Testis (tissue), 2 donors: ENCODE measurements at regions not wholly inside any gene's neighbourhood (a gene's known extent, or its start where the extent isn't known, plus 50 kb on each side); places are given as distances from the start of the nearest gene placed in this dataset.

Experiments used
- POLR2A ChIP-seq: fragments of 450-650 bp; IDR thresholded peaks from one replicate; pipeline ENCODE4 v1.6.1; 2017; ENCODE audit warnings: antibody characterized with exemption, mild to moderate bottlenecking, moderate library complexity
- TF ChIP-seq, protein P1 (sequence below), 3 experiments: fragments of 450-650 bp in 2 of 3; fragments of 200-600 bp in 1 of 3; sonication (generic) in 1 of 3; IDR thresholded peaks; one replicate each; pipeline ENCODE4 v1.5.1; 2016 to 2019; ENCODE audit warnings: antibody characterized with exemption in 3 of 3, mild to moderate bottlenecking in 2 of 3, moderate library complexity in 1 of 3

DNA sequence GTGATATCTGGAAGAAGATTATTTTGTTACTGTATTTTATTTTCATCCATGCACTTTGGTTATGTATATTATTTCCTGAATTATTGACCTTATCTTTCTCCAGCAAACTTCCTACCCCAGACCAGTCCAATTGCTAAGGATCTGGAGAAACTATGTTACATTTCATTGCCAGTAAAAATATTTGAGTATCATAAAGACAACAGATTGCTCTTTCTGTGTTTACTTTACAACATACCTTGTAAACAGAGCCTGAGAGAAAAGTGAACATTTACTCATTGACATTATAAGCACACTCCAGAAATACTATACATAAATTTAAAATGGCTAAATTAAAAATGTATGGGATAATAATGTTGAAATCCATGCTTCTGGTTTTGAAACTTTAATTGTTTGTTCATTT, 186.2 kb upstream of the FAM3C start:
- TF ChIP-seq, protein P1, sequence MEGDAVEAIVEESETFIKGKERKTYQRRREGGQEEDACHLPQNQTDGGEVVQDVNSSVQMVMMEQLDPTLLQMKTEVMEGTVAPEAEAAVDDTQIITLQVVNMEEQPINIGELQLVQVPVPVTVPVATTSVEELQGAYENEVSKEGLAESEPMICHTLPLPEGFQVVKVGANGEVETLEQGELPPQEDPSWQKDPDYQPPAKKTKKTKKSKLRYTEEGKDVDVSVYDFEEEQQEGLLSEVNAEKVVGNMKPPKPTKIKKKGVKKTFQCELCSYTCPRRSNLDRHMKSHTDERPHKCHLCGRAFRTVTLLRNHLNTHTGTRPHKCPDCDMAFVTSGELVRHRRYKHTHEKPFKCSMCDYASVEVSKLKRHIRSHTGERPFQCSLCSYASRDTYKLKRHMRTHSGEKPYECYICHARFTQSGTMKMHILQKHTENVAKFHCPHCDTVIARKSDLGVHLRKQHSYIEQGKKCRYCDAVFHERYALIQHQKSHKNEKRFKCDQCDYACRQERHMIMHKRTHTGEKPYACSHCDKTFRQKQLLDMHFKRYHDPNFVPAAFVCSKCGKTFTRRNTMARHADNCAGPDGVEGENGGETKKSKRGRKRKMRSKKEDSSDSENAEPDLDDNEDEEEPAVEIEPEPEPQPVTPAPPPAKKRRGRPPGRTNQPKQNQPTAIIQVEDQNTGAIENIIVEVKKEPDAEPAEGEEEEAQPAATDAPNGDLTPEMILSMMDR (IDR thresholded peaks at IDR 0.05), result no peak
- TF ChIP-seq POLR2A, result no peak
